Stimulated activated naive CD8-positive, alpha-beta T cell treated with anti-CD3 and anti-CD28 coated beads, Interleukin-15, amount 100 ng/mL, for 72 hours (primary cell): ENCODE measurements at regions not wholly inside any gene's neighbourhood (a gene's known extent, or its start where the extent isn't known, plus 50 kb on each side); places are given as distances from the start of the nearest gene placed in this dataset.
A peak's percentile ranks its signal among the peaks of the same experiment; 100 is the strongest.

ENCODE experiments used
- ATAC-seq: fragments of 150-1000 bp; cut with Tn5 transposase; 2 replicates; pipeline ENCODE4 v1.10.0; 2021; ENCODE audit warnings: mild to moderate bottlenecking, moderate library complexity
- DNase-seq, 2 donors: peaks; one replicate each; pipeline ENCODE4 v3.0.0; 2021 to 2022
- H3K27ac Mint-ChIP-seq, 2 donors: one replicate each; pipeline ENCODE4 v1.8.0; 2022; ENCODE audit warnings: mild to moderate bottlenecking in 2 of 2, mixed read lengths in 2 of 2, moderate library complexity in 2 of 2
- H3K27me3 Mint-ChIP-seq: one replicate; pipeline ENCODE4 v1.8.0; 2022; ENCODE audit warnings: mixed read lengths
- H3K4me1 Mint-ChIP-seq: one replicate; pipeline ENCODE4 v1.8.0; 2022; ENCODE audit warnings: mild to moderate bottlenecking, mixed read lengths
- H3K4me3 Mint-ChIP-seq, 2 donors: one replicate each; pipeline ENCODE4 v1.8.0; 2022; ENCODE audit warnings: mild to moderate bottlenecking in 2 of 2, mixed read lengths in 2 of 2, moderate library complexity in 1 of 2
- H3K9me3 Mint-ChIP-seq, 2 donors: one replicate each; pipeline ENCODE4 v1.8.0; 2022; ENCODE audit warnings: mixed read lengths in 2 of 2

- DNase-seq (no peak), ATAC-seq (no peak)
- Mint-ChIP-seq H3K27ac (peak overlapping the region in 1 of 2 donors; percentile 31), H3K9me3 (no peaks in the 10 kb centered on the region), H3K4me3 (no peak overlapping the region), H3K27me3 (no peaks in the 10 kb centered on the region), H3K4me1 (peaks cover 35% of the 10 kb centered on the region)
Measured at GRCh38 chr13:73996569-73996968, 137.6 kb downstream of the KLF12 start.

GRCh38 chr13:73995736-73996135, 138.5 kb downstream of the KLF12 start:
- ATAC-seq (no peak), DNase-seq (no peak)
- Mint-ChIP-seq H3K27ac (no peak overlapping the region), H3K4me3 (no peak overlapping the region), H3K9me3 (no peaks in the 10 kb centered on the region), H3K27me3 (no peaks in the 10 kb centered on the region), H3K4me1 (peaks cover 35% of the 10 kb centered on the region)

- peaks cover 36% of the 10 kb centered on the region for H3K4me1 Mint-ChIP-seq
- ATAC-seq: no peak
- no peak overlapping the region for H3K27ac Mint-ChIP-seq
Measured at GRCh38 chr13:73993661-73994060, 140.5 kb downstream of the KLF12 start.

GRCh38 chr13:73991884-73992283, 142.3 kb downstream of the KLF12 start:
- H3K27me3 Mint-ChIP-seq: no peaks in the 10 kb centered on the region
- peaks cover 38% of the 10 kb centered on the region for H3K4me1 Mint-ChIP-seq
- ATAC-seq (no peak), DNase-seq (no peak)
- H3K27ac Mint-ChIP-seq: no peak overlapping the region
- H3K4me3 Mint-ChIP-seq: no peak overlapping the region
- H3K9me3 Mint-ChIP-seq: no peaks in the 10 kb centered on the region

More at GRCh38 chr13:73993661-73994060, 140.5 kb downstream of the KLF12 start:
- no peaks in the 10 kb centered on the region for H3K27me3 Mint-ChIP-seq
- H3K9me3 Mint-ChIP-seq: no peaks in the 10 kb centered on the region
- DNase-seq: no peak
- H3K4me3 Mint-ChIP-seq: no peak overlapping the region

DNA sequence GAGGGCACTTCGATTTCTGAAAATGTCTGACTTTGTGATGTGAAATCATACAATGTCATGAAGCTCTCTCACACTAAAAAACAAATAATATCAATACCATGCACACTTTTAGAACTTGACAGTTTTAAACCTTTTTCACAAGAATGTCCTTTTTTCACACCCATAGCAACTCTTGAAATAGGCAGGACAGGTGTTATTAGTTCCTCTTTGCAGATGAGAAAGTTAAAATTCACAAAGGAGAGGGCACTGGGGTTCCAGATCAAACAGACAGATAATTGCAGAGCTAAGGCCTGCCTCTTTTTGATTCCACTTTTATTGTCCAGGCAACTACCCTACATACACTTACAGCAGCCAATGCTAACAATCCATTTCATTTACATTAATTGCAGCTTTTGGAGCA, 142.8 kb downstream of the KLF12 start:
- no peak for DNase-seq
- ATAC-seq: no peak
- no peak overlapping the region for H3K27ac Mint-ChIP-seq
- no peak overlapping the region for H3K4me3 Mint-ChIP-seq
- H3K9me3 Mint-ChIP-seq: no peaks in the 10 kb centered on the region
- no peaks in the 10 kb centered on the region for H3K27me3 Mint-ChIP-seq
- peaks cover 41% of the 10 kb centered on the region for H3K4me1 Mint-ChIP-seq

- H3K27ac Mint-ChIP-seq: no peak overlapping the region
- no peaks in the 10 kb centered on the region for H3K9me3 Mint-ChIP-seq
- DNase-seq (no peak), ATAC-seq (no peak)
- peaks cover 43% of the 10 kb centered on the region for H3K4me1 Mint-ChIP-seq
- no peaks in the 10 kb centered on the region for H3K27me3 Mint-ChIP-seq
- peak overlapping the region; percentile 4 to 19 for H3K4me3 Mint-ChIP-seq
Measured at GRCh38 chr13:73989244-73989843, 144.9 kb downstream of the KLF12 start.

DNA sequence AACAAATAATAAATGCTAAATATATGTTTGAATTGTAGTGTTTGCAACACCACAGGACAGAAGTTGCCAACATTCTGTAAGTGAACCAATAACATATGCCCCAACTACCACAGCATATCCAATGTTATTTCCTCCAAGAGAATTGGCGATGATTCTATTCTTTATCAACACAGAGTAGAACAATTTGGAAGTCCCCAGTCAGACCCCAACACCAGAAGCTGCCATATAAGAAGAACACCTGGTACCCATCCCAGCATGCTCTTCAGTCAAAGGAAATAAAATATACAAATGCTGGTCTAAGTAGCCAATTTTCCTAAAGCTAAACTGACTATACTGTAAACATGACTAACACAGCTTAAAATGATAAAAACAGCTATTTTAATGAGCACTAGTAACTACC, 145.7 kb downstream of the KLF12 start:
- H3K27ac Mint-ChIP-seq: peak overlapping the region in 1 of 2 donors; percentile 11
- no peak for ATAC-seq
- peaks cover 37% of the 10 kb centered on the region for H3K4me1 Mint-ChIP-seq
- DNase-seq: no peak
- H3K4me3 Mint-ChIP-seq: no peak overlapping the region
- H3K9me3 Mint-ChIP-seq: no peaks in the 10 kb centered on the region
- H3K27me3 Mint-ChIP-seq: no peaks in the 10 kb centered on the region

- Mint-ChIP-seq H3K9me3 (no peaks in the 10 kb centered on the region), H3K4me3 (no peak overlapping the region), H3K27me3 (no peaks in the 10 kb centered on the region), H3K4me1 (peaks cover 37% of the 10 kb centered on the region), H3K27ac (peak overlapping the region in 1 of 2 donors; percentile 81)
- DNase-seq (no peak), ATAC-seq (no peak)
Measured at GRCh38 chr13:73987618-73988017, 146.6 kb downstream of the KLF12 start.

- Mint-ChIP-seq H3K27me3 (no peaks in the 10 kb centered on the region), H3K4me1 (peaks cover 37% of the 10 kb centered on the region), H3K9me3 (no peaks in the 10 kb centered on the region), H3K4me3 (peak overlapping the region; percentile 70 to 84), H3K27ac (peak overlapping the region; percentile 96 to 97)
- DNase-seq (no peak), ATAC-seq (peak; percentile 61)
Measured at GRCh38 chr13:73985783-73986182, 148.4 kb downstream of the KLF12 start.

- peak; percentile 91 for ATAC-seq
Measured at GRCh38 chr13:73984949-73985691, 149.1 kb downstream of the KLF12 start.

DNA sequence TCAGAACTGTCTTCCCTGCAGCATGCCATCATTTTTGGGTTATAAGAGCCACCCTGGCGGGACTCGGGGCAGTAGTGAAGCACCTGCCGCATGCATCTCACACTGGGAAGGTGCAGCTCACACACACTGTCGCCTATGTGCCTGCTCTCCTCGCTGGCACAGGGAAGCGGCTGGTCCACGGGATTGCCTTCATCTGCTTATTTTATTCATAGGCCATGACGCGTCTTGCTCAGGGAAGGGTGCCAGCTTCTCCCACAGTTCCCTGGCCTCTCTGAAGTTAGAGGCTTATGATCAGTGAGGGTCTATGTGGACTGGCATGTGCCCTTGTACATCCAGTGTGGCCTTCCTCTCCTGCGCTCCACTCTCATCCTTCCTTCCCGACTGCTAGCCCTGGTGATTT, 150.0 kb downstream of the KLF12 start:
- Mint-ChIP-seq H3K27me3 (no peaks in the 10 kb centered on the region), H3K4me3 (peak overlapping the region in 1 of 2 donors; percentile 84), H3K27ac (peak overlapping the region in 1 of 2 donors; percentile 96), H3K9me3 (no peaks in the 10 kb centered on the region), H3K4me1 (peaks cover 35% of the 10 kb centered on the region)
- DNase-seq: no peak
- no peak for ATAC-seq

More at GRCh38 chr13:73984949-73985691, 149.1 kb downstream of the KLF12 start:
- Mint-ChIP-seq H3K9me3 (no peaks in the 10 kb centered on the region), H3K4me1 (peaks cover 38% of the 10 kb centered on the region), H3K27ac (peak overlapping the region; percentile 96 to 97), H3K27me3 (no peaks in the 10 kb centered on the region), H3K4me3 (peak overlapping the region; percentile 70 to 84)
- peak; percentile 60 to 75 for DNase-seq

DNA sequence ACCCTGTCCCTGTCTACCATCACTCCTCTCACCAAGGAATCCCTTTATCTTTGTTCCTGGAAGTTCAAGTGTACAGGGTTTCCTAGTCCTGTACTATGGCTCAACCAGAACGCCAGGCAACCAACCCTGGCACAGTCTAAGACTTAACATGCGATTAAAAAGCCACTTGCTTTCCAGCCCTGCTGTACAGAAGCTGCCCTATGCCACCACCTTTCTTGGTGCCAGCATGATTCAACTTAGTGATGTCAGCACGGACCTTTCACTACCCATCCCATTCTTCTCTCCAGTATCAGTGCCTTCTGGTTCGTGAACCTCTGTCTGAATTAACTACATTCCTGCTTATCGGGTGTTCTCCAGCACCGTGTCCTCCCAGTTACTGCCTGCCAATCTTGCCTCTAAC, 151.1 kb downstream of the KLF12 start:
- H3K4me1 Mint-ChIP-seq: peaks cover 30% of the 10 kb centered on the region
- no peak overlapping the region for H3K4me3 Mint-ChIP-seq
- no peak overlapping the region for H3K27ac Mint-ChIP-seq
- no peak for DNase-seq
- ATAC-seq: no peak
- no peaks in the 10 kb centered on the region for H3K9me3 Mint-ChIP-seq
- H3K27me3 Mint-ChIP-seq: no peaks in the 10 kb centered on the region

DNA sequence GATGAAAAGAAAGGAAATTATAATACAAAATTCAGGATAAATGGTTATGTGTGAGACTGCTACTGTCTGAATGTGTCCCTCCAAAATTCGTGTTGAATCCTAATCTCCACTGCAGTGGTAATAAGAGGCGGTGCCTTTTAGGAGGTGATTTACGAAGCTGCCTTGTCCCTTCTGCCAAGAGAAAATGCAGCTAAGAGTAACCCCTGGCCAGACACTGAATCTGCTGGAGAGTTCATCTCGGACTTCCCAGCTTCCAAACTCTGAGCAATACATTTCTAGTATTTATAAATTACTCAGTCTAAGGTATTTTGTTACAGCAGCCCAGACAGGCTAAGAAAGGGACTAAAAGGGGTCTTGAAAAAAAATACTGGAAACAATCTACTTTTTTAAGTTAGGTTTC, 152.6 kb downstream of the KLF12 start:
- no peak overlapping the region for H3K27ac Mint-ChIP-seq
- H3K4me3 Mint-ChIP-seq: no peak overlapping the region
- no peaks in the 10 kb centered on the region for H3K27me3 Mint-ChIP-seq
- H3K4me1 Mint-ChIP-seq: peaks cover 21% of the 10 kb centered on the region
- ATAC-seq (no peak), DNase-seq (no peak)
- H3K9me3 Mint-ChIP-seq: peaks cover 0 to 2% of the 10 kb centered on the region in 2 donors

- no peak for ATAC-seq
- H3K9me3 Mint-ChIP-seq: peaks cover 0 to 18% of the 10 kb centered on the region in 2 donors
- no peak overlapping the region for H3K4me3 Mint-ChIP-seq
- peaks cover 31% of the 10 kb centered on the region for H3K4me1 Mint-ChIP-seq
- no peaks in the 10 kb centered on the region for H3K27me3 Mint-ChIP-seq
- no peak for DNase-seq
- no peak overlapping the region for H3K27ac Mint-ChIP-seq
Measured at GRCh38 chr13:73975767-73976166, 158.4 kb downstream of the KLF12 start.

- peaks cover 0 to 18% of the 10 kb centered on the region in 2 donors for H3K9me3 Mint-ChIP-seq
- no peak overlapping the region for H3K27ac Mint-ChIP-seq
- no peak for ATAC-seq
- H3K4me1 Mint-ChIP-seq: peaks cover 30% of the 10 kb centered on the region
- DNase-seq: no peak
- H3K4me3 Mint-ChIP-seq: no peak overlapping the region
- no peaks in the 10 kb centered on the region for H3K27me3 Mint-ChIP-seq
Measured at GRCh38 chr13:73974051-73974450, 160.2 kb downstream of the KLF12 start.

GRCh38 chr13:73973156-73973555, 161.0 kb downstream of the KLF12 start:
- no peak for ATAC-seq
- DNase-seq: no peak
- H3K27me3 Mint-ChIP-seq: no peaks in the 10 kb centered on the region
- no peak overlapping the region for H3K27ac Mint-ChIP-seq
- H3K4me1 Mint-ChIP-seq: peaks cover 32% of the 10 kb centered on the region
- H3K9me3 Mint-ChIP-seq: peaks cover 0 to 18% of the 10 kb centered on the region in 2 donors
- H3K4me3 Mint-ChIP-seq: no peak overlapping the region
